ENCODE measurements at regions not wholly inside any gene's neighbourhood (a gene's known extent, or its start where the extent isn't known, plus 50 kb on each side); places are given as distances from the start of the nearest gene placed in this dataset.

DNA sequence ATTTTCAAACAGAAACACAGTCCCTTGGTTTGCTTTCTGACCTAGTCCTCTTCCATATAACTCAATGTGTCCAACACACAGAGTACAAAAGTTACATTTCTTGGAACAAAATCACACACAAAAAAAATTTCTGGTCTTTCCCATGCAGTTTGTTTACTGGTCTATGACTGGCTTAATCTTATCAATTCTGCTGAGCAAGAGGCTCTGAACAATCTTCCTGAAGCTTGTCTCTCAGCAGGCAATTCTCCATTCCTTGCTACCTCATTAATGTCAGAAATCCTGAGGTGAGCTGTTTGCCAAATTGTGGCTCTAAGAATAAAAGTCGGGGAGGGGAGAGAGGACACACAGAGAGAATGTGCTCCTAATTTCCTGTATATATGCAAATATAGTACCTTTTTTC is 423.6 kb downstream of the HLX start:
- H3K79me2 ChIP-seq (ENCODE audit: insufficient read depth, low read depth, low read length): no peaks in the 10 kb centered on the region
- H3K4me1 ChIP-seq (ENCODE audit: insufficient read depth, low read length, poor library complexity, severe bottlenecking): no peaks in the 10 kb centered on the region
- POLR2A ChIA-PET: no interaction called here
- no peaks in the 10 kb centered on the region for H3K9me3 ChIP-seq (ENCODE audit: low read length)
- intact Hi-C loops (cut with micrococcal nuclease; ENCODE audit: unreplicated experiment): no loop called here
- H4K20me1 ChIP-seq (ENCODE audit: insufficient read depth, low read length): no peaks in the 10 kb centered on the region
- TF ChIP-seq, protein P1, sequence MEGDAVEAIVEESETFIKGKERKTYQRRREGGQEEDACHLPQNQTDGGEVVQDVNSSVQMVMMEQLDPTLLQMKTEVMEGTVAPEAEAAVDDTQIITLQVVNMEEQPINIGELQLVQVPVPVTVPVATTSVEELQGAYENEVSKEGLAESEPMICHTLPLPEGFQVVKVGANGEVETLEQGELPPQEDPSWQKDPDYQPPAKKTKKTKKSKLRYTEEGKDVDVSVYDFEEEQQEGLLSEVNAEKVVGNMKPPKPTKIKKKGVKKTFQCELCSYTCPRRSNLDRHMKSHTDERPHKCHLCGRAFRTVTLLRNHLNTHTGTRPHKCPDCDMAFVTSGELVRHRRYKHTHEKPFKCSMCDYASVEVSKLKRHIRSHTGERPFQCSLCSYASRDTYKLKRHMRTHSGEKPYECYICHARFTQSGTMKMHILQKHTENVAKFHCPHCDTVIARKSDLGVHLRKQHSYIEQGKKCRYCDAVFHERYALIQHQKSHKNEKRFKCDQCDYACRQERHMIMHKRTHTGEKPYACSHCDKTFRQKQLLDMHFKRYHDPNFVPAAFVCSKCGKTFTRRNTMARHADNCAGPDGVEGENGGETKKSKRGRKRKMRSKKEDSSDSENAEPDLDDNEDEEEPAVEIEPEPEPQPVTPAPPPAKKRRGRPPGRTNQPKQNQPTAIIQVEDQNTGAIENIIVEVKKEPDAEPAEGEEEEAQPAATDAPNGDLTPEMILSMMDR (conservative IDR thresholded peaks at IDR 0.05; ENCODE audit: low read length): no peak
- no peak for TF ChIP-seq EZH2phosphoT487 (IDR thresholded peaks at IDR 0.05; ENCODE audit: borderline replicate concordance, low read depth, low read length)
- H3K36me3 ChIP-seq (ENCODE audit: insufficient read depth, low read length): no peaks in the 10 kb centered on the region
- H3K4me3 ChIP-seq (ENCODE audit: low read depth, low read length, poor library complexity, severe bottlenecking): no peak overlapping the region
- no peak overlapping the region for H2AFZ ChIP-seq (ENCODE audit: low read length)
- H3K9me2 ChIP-seq (ENCODE audit: insufficient read depth, low read length): no peaks in the 10 kb centered on the region
- no peak overlapping the region for H3K27ac ChIP-seq (ENCODE audit: low read depth, low read length, poor library complexity, severe bottlenecking)
- no TSS peak for BruUV-seq (replicated peaks)
- CTCF ChIA-PET (ENCODE audit: unreplicated experiment): no interaction called here
- DNase-seq (ENCODE audit: low spot score): no peak
- H3K4me2 ChIP-seq (ENCODE audit: low read length): no peak overlapping the region

DNA sequence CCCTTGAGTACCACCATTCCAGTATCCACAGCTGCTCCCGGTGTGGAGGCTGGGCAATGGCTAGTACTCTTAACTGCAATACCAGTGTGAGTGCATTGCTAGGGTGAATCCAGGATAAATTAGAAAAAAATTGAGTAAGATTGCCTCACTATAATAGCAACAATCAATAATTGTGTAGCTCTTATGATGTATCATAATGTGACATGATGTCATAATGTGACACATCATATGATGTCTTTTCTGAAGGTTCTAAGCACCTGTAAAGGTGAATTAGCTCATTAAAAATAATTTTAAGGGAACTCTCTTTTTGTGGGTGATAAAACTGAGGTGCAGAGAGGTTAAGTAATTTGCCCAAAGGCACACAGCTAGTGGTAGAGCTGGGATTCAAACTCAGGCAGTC is 424.4 kb downstream of the HLX start:
- no TSS peak for BruUV-seq (replicated peaks)
- H3K9me2 ChIP-seq (ENCODE audit: insufficient read depth, low read length): no peaks in the 10 kb centered on the region
- intact Hi-C loops (cut with micrococcal nuclease; ENCODE audit: unreplicated experiment): no loop called here
- no peaks in the 10 kb centered on the region for H3K79me2 ChIP-seq (ENCODE audit: insufficient read depth, low read depth, low read length)
- DNase-seq (ENCODE audit: low spot score): no peak
- H3K4me1 ChIP-seq (ENCODE audit: insufficient read depth, low read length, poor library complexity, severe bottlenecking): no peaks in the 10 kb centered on the region
- H3K27ac ChIP-seq (ENCODE audit: low read depth, low read length, poor library complexity, severe bottlenecking): no peak overlapping the region
- H3K4me3 ChIP-seq (ENCODE audit: low read depth, low read length, poor library complexity, severe bottlenecking): no peak overlapping the region
- no peak overlapping the region for H2AFZ ChIP-seq (ENCODE audit: low read length)
- no peaks in the 10 kb centered on the region for H4K20me1 ChIP-seq (ENCODE audit: insufficient read depth, low read length)
- TF ChIP-seq EZH2phosphoT487 (IDR thresholded peaks at IDR 0.05; ENCODE audit: borderline replicate concordance, low read depth, low read length): no peak
- TF ChIP-seq, protein P1 (conservative IDR thresholded peaks at IDR 0.05; ENCODE audit: low read length): no peak
- CTCF ChIA-PET (ENCODE audit: unreplicated experiment): no interaction called here
- H3K4me2 ChIP-seq (ENCODE audit: low read length): no peak overlapping the region
- no peaks in the 10 kb centered on the region for H3K9me3 ChIP-seq (ENCODE audit: low read length)
- no peaks in the 10 kb centered on the region for H3K36me3 ChIP-seq (ENCODE audit: insufficient read depth, low read length)
- POLR2A ChIA-PET: no interaction called here

DNA sequence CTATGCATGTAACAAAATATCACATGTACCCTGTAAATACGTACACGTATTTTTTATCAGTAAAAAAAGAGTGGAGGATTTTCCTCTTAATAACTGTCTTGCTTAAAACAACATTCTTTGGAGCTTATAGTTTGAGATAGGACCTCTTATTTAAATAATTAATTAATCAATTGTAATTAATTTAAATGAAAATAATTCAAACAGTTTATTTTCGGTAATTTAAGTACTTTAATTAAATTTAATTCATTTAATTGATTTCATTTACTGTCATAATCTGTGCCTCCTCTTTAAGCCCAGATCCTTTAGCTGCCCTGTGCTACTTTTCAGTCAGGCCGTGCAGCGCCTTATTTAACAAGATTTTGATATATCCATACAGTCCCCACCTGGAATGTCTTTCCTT is 427.0 kb downstream of the HLX start:
- POLR2A ChIA-PET: no interaction called here
- Histone ChIP-seq H3K36me3 (ENCODE audit: insufficient read depth, low read length) (no peaks in the 10 kb centered on the region), H3K9me3 (ENCODE audit: low read length) (no peaks in the 10 kb centered on the region), H2AFZ (ENCODE audit: low read length) (no peak overlapping the region), H3K4me1 (ENCODE audit: insufficient read depth, low read length, poor library complexity, severe bottlenecking) (no peaks in the 10 kb centered on the region), H3K27ac (ENCODE audit: low read depth, low read length, poor library complexity, severe bottlenecking) (no peak overlapping the region), H3K79me2 (ENCODE audit: insufficient read depth, low read depth, low read length) (no peaks in the 10 kb centered on the region), H3K4me2 (ENCODE audit: low read length) (no peak overlapping the region), H3K4me3 (ENCODE audit: low read depth, low read length, poor library complexity, severe bottlenecking) (no peak overlapping the region), H3K9me2 (ENCODE audit: insufficient read depth, low read length) (no peaks in the 10 kb centered on the region), H4K20me1 (ENCODE audit: insufficient read depth, low read length) (no peaks in the 10 kb centered on the region)
- BruUV-seq (replicated peaks): no TSS peak
- TF ChIP-seq, protein P1 (conservative IDR thresholded peaks at IDR 0.05; ENCODE audit: low read length): no peak
- TF ChIP-seq EZH2phosphoT487 (IDR thresholded peaks at IDR 0.05; ENCODE audit: borderline replicate concordance, low read depth, low read length): no peak
- CTCF ChIA-PET (ENCODE audit: unreplicated experiment): no interaction called here
- intact Hi-C loops (cut with micrococcal nuclease; ENCODE audit: unreplicated experiment): no loop called here
- no peak for DNase-seq (ENCODE audit: low spot score)
